C4-2B (cell line): ENCODE measurements at regions not wholly inside any gene's neighbourhood (a gene's known extent, or its start where the extent isn't known, plus 50 kb on each side); places are given as distances from the start of the nearest gene placed in this dataset.

Source experiments
- CTCF ChIP-seq: fragments of 450-650 bp; conservative IDR thresholded peaks from 2 replicates; pipeline ENCODE4 v1.5.1; 2017; ENCODE audit warnings: mild to moderate bottlenecking
- ZFX ChIP-seq: fragments of 450-650 bp; IDR thresholded peaks from 2 replicates; pipeline ENCODE4 v1.6.1; 2017

GRCh38 chr15:53880357-53880756 is 97.9 kb upstream of the UNC13C start:
- TF ChIP-seq CTCF (no peak), ZFX (no peak)
